ENCODE measurements at regions not wholly inside any gene's neighbourhood (a gene's known extent, or its start where the extent isn't known, plus 50 kb on each side); places are given as distances from the start of the nearest gene placed in this dataset.

DNA sequence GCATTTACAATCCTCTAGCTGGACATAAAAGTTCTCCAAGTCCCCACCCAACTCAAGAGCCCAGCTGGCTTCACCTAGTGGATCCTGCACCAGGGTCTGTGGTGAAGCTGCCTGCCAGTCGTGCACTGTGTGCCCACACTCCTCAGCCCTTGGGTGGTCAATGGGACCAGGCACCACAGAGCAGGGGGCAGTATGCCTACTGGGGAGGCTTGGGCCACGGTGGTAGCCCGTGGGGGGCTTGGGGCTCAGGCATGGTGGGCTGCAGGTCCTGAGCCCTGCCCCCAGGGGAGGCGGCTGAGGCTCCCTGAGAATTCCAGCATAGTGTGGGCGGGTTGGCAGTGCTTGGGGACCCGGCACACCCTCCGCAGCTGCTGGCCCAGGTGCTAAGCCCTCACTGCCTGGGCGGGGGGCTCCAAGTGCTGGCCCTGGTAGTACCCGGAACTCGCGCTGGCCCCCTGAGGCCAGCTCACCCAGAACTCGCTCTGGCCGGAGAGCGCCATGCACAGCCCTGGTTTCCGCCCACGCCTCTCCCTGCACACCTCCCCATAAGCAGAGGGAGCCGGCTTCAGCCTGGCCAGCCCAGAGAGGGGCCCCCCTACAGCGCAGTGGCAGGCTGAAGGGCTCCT is 1473.4 kb downstream of the SUCLG1 start (continued):
- no peak for TF ChIP-seq PRDM10 (tag by site-specific recombination; IDR thresholded peaks at IDR 0.05)
- TF ChIP-seq ZIC2 (tag by site-specific recombination; IDR thresholded peaks at IDR 0.05), result no peak
- TF ChIP-seq ZNF571 (tag by site-specific recombination; IDR thresholded peaks at IDR 0.05), result no peak
- no peak for TF ChIP-seq ZNF311 (tag by site-specific recombination; IDR thresholded peaks at IDR 0.05; ENCODE audit: borderline replicate concordance)

DNA sequence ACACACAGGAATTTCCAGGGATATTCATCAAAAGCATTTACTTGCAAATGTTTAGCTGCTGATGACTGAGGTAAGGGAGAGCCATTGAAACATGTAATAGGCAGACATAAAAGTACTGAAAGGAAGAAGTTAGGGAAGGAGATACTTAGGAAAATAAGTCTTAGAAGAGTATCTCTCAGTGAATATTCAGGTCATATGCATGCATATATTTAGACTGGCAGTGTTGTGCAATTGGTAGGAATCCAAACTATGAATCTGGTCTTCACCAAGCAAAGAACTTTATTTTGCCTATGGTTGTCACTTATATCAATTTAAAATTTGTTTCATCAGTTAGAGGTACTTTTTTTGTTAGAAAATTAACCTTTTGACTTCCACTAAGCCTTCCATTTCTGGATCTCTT is 1490.7 kb downstream of the SUCLG1 start:
- ChIA-PET POLR2A (no interaction called here), CTCF (no interaction called here)
- H3K27ac ChIP-seq (ENCODE audit: extremely low read depth, low read depth, low read length), result no peak overlapping the region
- no peak for TF ChIP-seq YY1 (tag by site-specific recombination; IDR thresholded peaks at IDR 0.05)
- no peak for TF ChIP-seq SETDB1 (IDR thresholded peaks at IDR 0.05; ENCODE audit: insufficient read length, low read length)
- TF ChIP-seq, protein P1, sequence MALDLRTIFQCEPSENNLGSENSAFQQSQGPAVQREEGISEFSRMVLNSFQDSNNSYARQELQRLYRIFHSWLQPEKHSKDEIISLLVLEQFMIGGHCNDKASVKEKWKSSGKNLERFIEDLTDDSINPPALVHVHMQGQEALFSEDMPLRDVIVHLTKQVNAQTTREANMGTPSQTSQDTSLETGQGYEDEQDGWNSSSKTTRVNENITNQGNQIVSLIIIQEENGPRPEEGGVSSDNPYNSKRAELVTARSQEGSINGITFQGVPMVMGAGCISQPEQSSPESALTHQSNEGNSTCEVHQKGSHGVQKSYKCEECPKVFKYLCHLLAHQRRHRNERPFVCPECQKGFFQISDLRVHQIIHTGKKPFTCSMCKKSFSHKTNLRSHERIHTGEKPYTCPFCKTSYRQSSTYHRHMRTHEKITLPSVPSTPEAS (tag by site-specific recombination; IDR thresholded peaks at IDR 0.05), result no peak
- TF ChIP-seq ZNF302 (tag by site-specific recombination; IDR thresholded peaks at IDR 0.05; ENCODE audit: low read depth), result no peak
- TF ChIP-seq ZNF701 (tag by site-specific recombination; IDR thresholded peaks at IDR 0.05), result no peak
- no peak for TF ChIP-seq ZNF2 (tag by site-specific recombination; IDR thresholded peaks at IDR 0.05)
- no peak for TF ChIP-seq ZFP3 (tag by site-specific recombination; IDR thresholded peaks at IDR 0.05; ENCODE audit: low read depth)
- no peak for TF ChIP-seq ZNF404 (tag by site-specific recombination; IDR thresholded peaks at IDR 0.05)
- TF ChIP-seq, protein P2, sequence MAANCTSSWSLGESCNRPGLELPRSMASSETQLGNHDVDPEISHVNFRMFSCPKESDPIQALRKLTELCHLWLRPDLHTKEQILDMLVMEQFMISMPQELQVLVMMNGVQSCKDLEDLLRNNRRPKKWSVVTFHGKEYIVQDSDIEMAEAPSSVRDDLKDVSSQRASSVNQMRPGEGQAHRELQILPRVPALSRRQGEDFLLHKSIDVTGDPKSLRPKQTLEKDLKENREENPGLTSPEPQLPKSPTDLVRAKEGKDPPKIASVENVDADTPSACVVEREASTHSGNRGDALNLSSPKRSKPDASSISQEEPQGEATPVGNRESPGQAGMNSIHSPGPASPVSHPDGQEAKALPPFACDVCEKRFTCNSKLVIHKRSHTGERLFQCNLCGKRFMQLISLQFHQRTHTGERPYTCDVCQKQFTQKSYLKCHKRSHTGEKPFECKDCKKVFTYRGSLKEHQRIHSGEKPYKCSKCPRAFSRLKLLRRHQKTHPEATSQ (tag by site-specific recombination; IDR thresholded peaks at IDR 0.05), result no peak
- no peak for TF ChIP-seq ZNF202 (tag by site-specific recombination; IDR thresholded peaks at IDR 0.05; ENCODE audit: borderline replicate concordance)
- no peak for TF ChIP-seq ZBTB1 (tag by site-specific recombination; IDR thresholded peaks at IDR 0.05)
- TF ChIP-seq REPIN1 (tag by site-specific recombination; IDR thresholded peaks at IDR 0.05; ENCODE audit: low read depth), result no peak
- no peak for TF ChIP-seq KLF8 (tag by site-specific recombination; IDR thresholded peaks at IDR 0.05)
- no peak for TF ChIP-seq ZNF433 (tag by site-specific recombination; IDR thresholded peaks at IDR 0.05; ENCODE audit: low read depth)
- no peak for TF ChIP-seq ZNF510 (tag by site-specific recombination; IDR thresholded peaks at IDR 0.05; ENCODE audit: insufficient replicate concordance)
- no peak for TF ChIP-seq ZNF585B (tag by site-specific recombination; IDR thresholded peaks at IDR 0.05)
- no peak for TF ChIP-seq ZNF544 (tag by site-specific recombination; IDR thresholded peaks at IDR 0.05)
- TF ChIP-seq MZF1 (tag by site-specific recombination; IDR thresholded peaks at IDR 0.05; ENCODE audit: borderline replicate concordance), result no peak
- no peaks in the 10 kb centered on the region for H3K9me3 ChIP-seq (ENCODE audit: control insufficient read depth, insufficient read depth, low read depth, low read length)
- no peaks in the 10 kb centered on the region for H3K4me1 ChIP-seq (ENCODE audit: control insufficient read depth, insufficient read depth, low read length)
- no peaks in the 10 kb centered on the region for H3K36me3 ChIP-seq (ENCODE audit: control insufficient read depth in 2 of 2, insufficient read depth in 1 of 2, low read length in 2 of 2)
- H3K4me3 ChIP-seq (ENCODE audit: low read depth, low read length), result no peak overlapping the region

Data from HEK293 (cell line).